ENCODE measurements at regions not wholly inside any gene's neighbourhood (a gene's known extent, or its start where the extent isn't known, plus 50 kb on each side); places are given as distances from the start of the nearest gene placed in this dataset.

DNA sequence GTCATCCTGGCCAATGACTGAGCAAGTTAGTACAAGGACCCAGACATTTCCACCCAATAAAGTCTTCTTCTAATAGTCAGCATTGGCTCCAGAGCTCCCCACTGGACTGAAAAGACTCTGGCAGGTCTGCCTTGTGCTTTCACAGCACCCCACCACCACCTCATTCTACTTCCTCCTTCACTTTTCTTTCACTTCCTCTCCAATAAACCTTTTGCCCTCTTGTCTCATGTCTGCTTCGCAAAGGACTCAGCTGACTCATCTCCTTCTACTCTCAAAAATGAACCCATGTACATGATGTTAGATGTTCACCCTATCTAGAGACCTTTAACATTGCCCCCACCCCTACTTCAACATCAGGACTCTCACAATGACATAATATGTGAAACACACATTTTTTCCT, 181.0 kb upstream of the PPP2R3A start:
- DNase-seq (ENCODE audit: low read depth) = peak; percentile 58

DNA sequence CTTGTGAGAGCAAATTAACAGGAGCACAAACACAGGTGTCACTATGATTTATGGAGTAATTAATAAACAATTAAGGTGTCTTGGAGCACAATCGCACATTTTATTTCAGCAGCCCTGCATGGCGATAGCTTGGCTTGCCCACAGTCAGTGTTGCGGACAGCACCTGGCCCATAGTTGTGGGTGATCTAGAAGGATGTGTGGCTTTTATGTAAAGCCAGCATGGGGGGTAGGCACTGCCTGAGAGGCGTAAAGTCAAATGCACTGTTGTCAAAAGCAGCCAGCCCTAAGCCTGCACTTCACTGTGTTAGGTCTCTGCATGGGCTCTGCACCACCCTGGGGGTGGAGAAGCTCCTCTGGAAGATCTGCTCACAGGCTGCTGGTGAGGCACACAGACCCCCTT, 177.4 kb upstream of the PPP2R3A start:
- no peak for DNase-seq (ENCODE audit: low read depth)

DNA sequence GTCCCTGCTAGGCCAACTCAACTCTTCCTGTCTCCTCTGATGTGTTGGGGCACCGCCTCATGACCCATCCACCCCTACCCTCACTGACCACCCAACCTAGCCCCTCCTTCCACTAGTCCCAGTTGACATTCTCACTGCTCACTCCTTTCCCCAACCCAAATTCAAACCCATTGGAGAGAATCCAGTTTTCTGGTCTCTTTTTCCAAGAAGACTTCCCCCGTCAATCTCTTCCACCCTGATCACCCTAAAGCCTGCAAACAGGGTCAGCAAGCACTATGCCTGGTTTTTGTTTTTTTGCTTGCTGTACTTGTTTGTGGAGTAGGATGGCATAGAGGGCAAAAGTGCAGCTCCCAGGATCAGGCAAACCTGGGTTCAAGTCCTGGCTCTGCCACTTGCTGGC, 176.6 kb upstream of the PPP2R3A start:
- DNase-seq (ENCODE audit: low read depth) = no peak

DNA sequence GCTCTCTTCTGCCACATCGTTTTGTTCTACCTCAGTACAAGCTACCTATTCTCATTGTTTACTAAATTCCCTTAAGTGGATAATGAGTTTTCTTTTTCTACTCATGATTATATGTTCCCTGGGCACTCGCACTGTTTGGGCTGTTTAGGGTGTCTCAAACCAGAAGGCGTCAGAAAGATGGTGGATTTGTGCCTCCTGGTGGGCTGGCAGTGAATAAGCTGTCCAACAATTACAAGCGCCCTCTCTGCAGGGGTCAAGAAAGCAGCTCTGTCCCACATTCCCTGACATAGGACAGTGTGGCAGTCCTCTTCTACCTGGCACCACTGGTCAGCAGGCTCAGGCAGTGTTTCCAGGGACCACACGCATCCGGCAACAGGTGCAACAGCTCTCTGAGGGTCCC, 173.4 kb upstream of the PPP2R3A start:
- DNase-seq (ENCODE audit: low read depth) = no peak

DNA sequence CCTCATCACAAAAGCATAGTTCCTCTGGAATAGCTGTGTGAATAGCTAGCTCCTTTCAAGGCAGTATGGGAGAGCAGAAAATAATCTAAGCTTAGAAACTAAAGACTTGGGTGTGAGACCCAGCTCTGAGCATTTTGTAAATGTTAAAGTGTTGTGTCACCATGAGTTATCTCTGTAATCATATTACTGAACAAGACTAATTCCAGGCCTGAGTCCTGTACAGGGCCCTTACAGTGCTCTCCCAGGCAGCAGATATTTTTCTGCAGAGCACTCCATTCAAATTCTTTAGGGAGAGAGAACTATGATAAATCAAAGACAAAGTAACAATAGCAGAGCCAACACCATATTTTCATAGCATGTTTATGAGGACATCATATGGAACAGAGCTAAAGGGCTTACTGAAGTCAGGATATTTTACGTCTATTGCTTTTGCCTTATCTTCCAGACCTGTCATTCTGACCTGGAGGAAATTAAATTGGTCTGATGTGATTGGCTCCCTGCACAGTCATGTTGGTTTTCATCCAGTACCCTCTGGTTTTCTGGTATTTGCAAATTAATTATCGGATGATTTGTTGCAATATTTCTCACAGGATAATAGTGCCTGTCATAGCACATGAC, 172.6 kb upstream of the PPP2R3A start:
- DNase-seq (ENCODE audit: low read depth) = no peak

DNA sequence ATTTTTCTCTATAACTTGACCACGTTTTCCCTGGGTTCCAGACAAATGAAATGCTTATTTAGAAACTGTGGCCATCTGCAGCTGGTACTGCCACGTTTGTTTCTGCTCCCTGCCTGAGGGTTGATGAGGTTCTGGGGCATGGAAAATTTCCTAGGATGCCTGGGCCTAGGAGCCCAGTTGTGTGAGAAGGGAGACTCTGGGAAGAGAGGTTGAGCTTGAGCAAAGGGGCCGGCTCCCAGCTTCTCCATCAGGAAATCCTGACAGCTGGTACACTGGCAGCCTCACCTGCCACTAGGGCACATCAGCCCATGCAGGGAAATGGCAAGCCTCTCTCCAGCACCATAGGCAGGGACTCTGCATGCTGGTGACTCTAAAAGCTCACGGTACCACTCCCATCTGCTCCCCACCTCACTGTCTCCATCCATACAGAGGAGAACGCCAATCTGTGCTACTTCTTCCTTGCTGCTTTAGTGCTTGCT, 165.4 kb upstream of the PPP2R3A start:
- DNase-seq (ENCODE audit: low read depth) = no peak

DNA sequence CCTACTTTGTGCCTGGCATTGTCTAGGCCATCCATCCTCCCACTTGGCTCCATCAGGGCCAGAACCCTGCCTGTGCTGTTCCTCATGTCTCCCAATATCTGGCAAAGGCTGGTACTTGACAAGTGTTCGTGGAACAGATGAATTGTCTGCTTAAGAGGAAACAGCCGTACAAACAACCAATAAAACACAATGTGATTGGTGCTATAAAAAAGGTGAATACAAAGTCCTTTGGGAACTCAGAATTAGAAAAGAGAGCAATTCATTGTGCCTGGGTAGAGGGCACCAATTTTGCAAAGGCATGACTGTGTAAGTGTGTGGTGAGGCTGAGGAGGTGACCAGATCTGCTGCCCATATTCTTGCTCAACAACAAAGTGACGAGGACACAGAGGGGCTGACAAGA, 164.5 kb upstream of the PPP2R3A start:
- DNase-seq (ENCODE audit: low read depth) = no peak

DNA sequence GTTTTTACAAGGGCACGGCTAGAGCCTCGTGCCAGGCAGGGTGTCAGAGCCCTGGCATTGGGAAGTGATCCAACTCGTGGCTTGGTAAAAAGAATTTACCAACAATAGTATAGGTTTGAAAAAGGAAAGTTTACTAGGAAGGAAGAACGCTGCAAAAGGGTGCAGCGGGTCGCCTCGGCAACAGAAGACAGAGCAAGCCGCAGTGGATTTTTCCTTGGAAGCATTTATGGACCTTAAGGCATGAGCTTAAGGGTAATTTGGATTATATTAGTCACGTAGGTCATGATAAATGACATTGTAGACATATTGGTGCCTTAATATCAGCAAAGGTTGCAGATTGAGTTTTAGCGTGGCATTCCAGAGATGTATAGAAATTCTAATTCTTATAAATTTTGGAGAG, 163.4 kb upstream of the PPP2R3A start:
- no peak for DNase-seq (ENCODE audit: low read depth)

DNA sequence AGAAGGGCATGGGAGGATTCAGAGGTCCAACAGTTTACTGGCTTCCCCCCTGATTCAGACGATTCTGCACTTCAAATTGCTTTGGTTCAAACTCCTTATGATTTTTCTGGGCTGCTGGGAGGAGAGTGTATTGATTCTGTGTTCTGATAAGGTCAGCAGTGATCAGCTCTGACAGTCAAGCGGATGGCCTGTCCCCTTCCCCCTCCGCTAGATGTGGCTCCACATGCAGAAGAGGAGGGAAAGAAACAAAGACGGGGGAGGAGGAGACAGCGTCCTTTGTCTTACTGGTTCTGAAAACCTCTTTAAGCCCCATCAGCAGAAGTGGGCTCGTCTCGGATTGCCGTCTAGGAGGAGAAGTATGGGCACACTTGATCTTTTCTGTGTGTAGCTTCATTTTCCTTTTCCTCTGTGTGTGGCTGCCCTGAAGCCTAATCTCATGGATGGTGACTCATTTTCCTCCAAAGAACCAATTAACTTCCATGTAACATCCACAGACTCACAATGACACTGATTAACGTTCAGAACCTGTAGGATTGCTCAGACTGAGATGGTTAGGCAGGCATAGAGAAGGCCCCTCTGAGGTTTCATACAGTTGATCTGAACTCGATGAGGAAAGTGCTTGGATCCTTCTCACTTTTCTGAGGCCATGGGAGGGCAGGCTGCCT, 162.4 kb upstream of the PPP2R3A start:
- DNase-seq (ENCODE audit: low read depth) = peak; percentile 73

DNA sequence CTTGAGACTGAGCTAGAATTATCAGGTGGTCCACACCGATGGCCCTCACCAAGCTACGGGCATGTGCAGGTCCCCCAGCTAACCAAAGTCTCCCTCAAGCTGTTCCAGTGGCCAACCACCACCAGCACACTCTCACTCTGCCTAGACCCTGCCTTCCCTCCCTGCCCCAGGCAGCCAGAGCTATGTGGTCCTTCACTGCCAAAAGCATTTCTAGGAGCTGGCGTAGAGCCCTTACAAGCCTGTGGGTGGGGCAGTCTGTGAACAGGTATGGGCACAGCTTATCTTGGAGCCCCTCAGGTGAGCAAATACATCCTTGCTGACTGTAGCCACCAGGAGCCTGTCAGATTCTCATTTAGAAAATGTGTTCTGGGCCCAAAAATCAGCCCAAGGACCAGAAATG, 159.8 kb upstream of the PPP2R3A start:
- no peak for DNase-seq (ENCODE audit: low read depth)

DNA sequence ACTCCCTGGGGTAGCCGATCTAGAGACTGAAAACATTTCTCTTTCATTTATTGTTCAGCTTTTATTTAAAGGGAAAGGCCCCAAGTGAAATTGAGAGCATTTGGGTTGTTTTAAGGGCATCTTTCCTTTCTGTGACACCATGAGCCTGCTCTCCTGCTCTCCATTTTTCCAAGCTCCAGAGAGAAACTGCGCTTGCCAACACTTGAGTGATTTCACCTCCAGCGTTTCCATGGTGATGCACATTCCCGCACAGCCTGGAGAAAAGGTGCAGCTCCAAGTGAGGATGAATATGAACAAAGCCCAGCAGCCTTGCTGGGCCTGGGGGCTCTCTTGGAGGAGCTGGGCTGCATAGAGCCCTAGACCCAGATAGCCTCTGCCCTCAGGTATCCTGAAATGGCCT, 159.2 kb upstream of the PPP2R3A start:
- DNase-seq (ENCODE audit: low read depth) = no peak

DNA sequence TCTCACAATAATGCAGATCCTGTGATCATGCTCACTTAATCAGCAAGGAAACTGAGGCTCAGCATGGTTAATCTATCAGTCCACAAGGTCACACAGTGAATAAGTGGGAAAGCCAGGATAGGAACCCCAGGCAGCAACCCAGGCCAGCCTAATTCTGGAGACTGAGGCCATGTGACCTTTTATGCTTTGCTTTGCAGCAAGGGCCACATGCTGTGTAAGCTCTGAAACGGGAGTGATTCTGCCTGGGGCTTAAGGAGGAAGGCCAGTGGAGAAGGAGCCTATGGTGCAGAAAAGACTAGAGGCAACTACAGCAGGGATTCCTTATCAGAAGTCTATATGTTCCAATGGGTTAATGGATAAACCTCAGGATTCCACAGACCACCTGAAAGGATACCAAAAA, 157.6 kb upstream of the PPP2R3A start:
- DNase-seq (ENCODE audit: low read depth) = no peak

DNA sequence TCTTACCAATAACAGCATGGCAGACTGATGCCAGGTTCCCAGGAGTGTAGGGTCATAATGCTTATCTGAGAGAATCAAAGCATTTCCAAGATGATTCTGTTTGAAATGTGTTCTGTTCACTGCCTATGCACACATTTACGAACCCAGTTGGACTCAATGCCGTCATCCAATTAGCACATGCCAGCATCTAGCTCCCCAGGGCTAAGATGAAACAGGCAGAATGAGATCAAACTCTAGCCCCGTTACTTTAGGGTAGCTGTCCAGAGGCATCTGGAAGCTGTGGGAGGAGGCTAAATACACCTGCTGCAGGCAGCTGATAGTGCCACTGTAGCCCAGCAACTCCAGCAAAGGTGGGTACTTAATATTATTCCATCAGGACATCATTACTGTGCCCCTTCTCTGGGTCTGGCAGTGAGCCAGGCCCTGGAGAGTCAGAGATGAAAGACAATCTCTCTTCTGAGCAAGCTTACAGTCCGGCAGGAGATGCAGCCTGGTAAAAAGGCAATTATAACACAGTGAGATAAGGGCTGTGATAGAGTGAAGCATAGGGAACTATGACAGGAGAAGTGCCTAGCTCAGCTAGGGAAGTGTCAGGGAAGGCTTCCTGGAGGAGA, 156.4 kb upstream of the PPP2R3A start:
- no peak for DNase-seq (ENCODE audit: low read depth)

DNA sequence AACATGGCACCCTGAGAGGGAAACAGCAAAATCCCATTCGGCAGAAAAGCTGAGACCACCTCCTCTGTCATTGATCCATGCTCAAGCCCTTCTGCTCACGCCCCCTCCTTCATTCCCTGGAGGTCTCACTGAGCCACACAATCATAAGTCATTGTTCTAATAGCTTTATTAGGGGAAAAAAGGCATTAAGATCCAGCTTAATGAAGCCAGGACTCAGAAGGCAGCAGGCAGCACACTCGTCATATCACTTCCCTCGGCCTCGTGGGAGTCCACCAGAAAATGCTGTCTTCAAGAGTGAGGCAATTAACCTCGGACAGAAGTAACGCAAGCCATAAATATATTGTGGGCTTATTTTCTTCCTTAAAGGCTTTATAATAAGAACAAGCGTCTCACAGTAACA, 153.9 kb upstream of the PPP2R3A start:
- no peak for DNase-seq (ENCODE audit: low read depth)

DNA sequence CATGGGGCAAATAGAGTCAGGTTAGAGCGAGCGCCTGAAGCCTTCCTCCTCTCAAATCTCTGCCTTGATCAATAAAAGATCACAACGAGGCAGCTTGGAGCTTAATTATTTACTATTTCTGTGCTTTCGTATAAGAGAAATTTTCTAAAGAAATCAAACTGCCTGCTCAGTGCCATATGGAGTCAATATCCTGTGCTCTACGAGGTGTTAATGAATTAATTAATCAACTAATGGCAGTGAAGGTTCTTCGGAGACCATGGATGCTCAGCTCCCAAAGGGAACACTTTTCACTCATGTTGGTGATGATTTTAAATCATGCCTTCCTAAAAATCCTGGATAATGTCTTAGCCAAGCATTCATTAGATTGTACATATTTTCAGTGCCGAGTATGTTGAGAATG, 153.5 kb upstream of the PPP2R3A start:
- DNase-seq (ENCODE audit: low read depth) = no peak

DNA sequence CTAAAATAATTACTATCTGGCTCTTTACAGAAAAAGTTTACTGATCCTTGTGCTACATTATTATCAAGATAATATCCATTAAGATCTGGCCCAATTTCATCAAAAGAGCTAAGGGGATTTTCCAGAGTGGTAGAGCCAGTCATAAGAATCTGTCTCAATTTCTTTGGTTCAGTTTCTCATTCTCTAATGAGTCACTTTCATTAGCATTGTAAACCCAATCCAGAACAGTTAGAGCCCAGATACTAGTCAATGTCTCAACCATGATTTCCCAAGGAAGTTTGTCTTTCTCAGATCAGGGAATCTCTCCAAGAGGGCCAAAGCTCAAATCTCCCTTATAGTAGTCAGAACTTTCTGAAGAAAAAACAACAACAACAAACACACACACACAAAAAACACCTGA, 131.1 kb upstream of the PPP2R3A start:
- no peak for DNase-seq (ENCODE audit: low read depth)

DNA sequence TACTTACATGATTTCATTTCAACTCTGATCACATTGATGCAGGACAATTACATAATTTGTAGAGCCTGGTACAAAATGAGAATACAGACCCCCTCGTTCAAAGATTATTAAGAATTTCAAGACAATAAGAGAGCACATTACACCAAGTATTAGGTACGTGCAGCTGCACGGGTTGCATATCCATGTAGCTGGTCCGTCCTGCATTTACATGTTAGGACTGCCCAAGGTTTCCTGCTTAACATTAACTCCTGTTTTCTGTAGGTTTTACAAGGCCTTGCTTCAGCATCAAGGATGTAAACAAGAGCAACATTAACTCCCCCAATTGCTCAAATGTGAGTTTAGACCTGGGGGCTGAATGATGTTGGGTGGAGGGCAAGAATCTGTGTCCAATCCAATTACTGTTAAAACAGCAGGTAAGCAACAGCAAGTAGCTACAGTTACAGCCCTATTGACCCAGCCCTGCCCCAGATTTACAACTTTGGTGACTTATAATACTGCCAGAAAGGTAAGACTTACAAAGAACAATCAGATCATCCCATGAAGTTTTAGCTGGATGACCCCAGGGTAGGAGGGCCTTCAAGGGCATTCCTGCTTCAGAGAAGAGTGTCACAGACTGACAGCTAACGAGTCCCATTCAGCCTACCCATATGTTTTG, 127.4 kb upstream of the PPP2R3A start:
- no peak for DNase-seq (ENCODE audit: low read depth)

DNA sequence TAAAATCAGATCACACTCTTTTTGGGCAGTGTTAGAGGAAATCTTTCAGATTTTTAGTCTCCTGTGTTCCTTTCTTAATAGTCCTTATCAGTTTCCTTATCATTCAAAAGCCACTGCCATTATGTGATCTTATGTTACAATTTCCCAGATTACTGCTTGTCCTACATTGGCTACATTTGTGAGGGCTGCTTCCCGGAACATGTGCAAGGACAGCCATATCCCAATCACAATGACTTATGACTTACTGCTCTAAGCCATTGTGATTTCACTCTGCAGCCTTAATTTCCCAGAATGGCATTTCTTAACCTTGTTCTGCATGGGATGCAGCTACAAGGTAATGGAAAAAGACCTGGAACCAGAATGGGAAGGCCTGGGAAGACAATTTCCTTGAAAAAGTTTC, 125.1 kb upstream of the PPP2R3A start:
- DNase-seq (ENCODE audit: low read depth) = no peak

DNA sequence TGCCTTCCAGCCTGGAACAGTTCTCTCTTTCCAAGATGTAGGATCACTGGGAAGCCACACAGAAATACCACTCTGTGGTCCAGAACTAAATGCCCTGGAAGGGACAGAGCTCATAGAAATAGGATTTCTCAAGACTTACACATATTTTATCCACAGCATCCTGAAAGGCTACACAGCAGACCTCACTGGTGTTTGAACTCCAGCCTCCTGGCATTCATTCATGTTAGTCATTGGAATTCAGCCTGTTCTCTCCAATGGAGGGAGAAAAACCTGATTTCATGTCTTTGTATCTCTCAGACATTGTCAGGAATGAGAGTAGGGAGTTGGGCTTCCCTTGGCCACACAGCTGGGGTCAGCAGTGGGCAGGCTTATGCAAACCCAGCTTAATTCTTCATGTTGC, 121.1 kb upstream of the PPP2R3A start:
- DNase-seq (ENCODE audit: low read depth) = peak; percentile 32

DNA sequence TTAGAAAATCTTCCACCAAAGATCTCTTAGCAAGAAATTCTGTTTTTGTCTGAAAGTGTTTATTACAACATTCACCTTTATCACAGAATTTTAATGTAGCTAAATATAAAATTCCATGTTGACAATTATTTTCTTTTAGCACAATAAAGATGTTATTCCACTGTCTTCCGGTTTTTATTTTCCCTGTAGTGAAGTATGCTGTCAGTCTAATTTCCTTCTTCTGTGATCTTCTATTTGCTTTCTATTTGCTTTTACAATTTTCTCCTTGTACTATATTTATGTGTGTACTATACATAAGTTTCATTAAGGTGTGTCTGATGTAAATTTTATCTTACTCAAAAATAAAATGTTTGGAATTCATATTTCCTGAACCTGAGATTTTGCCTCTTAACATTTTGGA, 117.5 kb upstream of the PPP2R3A start:
- DNase-seq (ENCODE audit: low read depth) = no peak

DNA sequence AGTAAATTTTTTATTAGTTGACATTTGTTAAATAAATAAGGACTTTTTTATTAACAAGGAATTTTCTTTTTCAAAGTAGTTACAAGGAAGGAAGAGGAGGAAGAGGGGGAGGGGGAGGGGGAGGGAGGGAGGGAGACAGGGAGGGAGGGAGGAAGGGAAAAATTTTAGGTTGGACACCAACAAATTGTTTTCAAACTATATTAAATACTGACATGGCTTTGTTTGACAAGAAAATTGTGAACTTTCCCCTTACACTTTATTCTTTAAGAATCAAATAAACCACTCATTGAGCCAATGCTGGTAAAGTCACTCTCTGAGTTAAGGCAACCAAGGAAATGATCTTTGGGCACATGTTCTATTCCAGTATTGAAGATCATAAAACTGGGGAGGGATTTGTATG, 115.7 kb upstream of the PPP2R3A start:
- no peak for DNase-seq (ENCODE audit: low read depth)

Data from HT1080 (cell line).